ENCODE measurements at regions not wholly inside any gene's neighbourhood (a gene's known extent, or its start where the extent isn't known, plus 50 kb on each side); places are given as distances from the start of the nearest gene placed in this dataset.
"Not testable (repeated sequence)": the region's sequence is repeated elsewhere in the genome, so short reads cannot be mapped to it uniquely, and the experiment has no call there.

DNA sequence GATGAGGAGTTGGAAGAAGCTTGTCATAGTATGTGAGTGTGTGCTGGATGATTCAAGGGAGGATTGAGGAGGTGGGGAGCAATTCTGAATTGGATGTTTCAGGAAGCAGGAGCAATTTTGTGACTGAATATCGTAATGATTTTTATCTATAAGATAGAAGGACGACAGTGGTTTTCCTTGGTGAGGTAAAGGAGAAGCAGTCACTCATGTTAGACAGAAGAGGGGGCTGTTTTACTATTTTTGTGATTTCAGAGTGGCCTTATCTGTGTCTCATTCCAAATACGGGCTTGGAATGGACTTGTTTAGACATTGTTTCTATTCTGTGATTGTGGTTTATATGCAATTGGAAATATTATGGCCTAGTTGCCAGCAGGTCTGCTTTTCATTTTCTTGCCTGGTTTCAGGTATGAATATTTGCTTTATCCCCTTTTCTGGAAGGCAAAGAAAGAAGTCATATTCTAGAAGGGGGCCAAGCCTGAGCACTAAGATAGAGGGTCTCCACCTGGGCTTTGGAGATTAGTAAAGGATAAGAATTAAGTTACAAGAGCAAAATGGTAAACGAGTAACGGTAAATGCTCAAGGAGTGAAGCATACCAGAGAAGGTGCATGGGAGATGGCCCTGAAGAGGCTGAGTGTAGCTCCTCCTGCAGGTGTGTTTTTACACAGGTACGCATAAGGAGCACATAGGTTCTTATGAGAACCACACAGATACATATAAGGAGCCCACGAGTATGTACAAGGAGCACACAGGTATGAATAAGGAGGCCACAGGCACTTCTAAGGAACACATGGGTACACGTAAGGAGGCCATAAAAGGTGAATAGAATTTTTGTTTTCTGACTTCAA lies 124.6 kb upstream of the KCNAB1 start:
- H3K27ac ChIP-seq: no peak overlapping the region
- DNase-seq: no peak
- 48 to 52% (median 50%) methylated on average over 8 of the region's 8 CpGs for WGBS, 3 donors
- H3K4me3 ChIP-seq: no peak overlapping the region
- H3K9me3 ChIP-seq: no peaks in the 10 kb centered on the region
- H3K36me3 ChIP-seq: no peaks in the 10 kb centered on the region
- TF ChIP-seq EP300 (IDR thresholded peaks at IDR 0.05): no peak
- TF ChIP-seq, protein P1, sequence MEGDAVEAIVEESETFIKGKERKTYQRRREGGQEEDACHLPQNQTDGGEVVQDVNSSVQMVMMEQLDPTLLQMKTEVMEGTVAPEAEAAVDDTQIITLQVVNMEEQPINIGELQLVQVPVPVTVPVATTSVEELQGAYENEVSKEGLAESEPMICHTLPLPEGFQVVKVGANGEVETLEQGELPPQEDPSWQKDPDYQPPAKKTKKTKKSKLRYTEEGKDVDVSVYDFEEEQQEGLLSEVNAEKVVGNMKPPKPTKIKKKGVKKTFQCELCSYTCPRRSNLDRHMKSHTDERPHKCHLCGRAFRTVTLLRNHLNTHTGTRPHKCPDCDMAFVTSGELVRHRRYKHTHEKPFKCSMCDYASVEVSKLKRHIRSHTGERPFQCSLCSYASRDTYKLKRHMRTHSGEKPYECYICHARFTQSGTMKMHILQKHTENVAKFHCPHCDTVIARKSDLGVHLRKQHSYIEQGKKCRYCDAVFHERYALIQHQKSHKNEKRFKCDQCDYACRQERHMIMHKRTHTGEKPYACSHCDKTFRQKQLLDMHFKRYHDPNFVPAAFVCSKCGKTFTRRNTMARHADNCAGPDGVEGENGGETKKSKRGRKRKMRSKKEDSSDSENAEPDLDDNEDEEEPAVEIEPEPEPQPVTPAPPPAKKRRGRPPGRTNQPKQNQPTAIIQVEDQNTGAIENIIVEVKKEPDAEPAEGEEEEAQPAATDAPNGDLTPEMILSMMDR (IDR thresholded peaks at IDR 0.05): peak in 2 of 3 donors; percentile 19 to 26
- TF ChIP-seq POLR2A (IDR thresholded peaks at IDR 0.05): no peak
- intact Hi-C loops (cut with DNase I): no loop called here
- H3K4me1 ChIP-seq (ENCODE audit: insufficient read depth): no peaks in the 10 kb centered on the region
- H3K27me3 ChIP-seq: no peaks in the 10 kb centered on the region

DNA sequence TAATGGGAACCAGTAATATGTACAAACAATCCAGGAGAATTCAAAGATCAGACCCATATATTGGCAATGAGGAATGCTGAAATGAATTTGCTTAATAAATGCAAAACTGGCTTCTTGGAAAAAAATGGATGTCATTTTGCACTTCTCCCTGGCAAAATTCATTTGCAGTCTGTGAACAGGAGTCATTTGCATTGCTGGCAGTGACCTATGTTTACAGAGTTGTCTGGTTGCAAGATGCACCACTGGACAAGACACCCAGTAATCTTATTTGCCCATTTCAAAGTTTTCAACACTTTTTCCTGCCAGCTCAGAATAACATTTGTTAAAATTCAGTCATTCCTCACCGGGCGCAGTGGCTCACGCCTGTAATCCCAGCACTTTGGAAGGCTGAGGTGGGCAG lies 123.5 kb upstream of the KCNAB1 start:
- no peak overlapping the region for H3K4me3 ChIP-seq
- intact Hi-C loops (cut with DNase I): no loop called here
- H3K36me3 ChIP-seq: no peaks in the 10 kb centered on the region
- H3K9me3 ChIP-seq: no peaks in the 10 kb centered on the region
- no peaks in the 10 kb centered on the region for H3K4me1 ChIP-seq (ENCODE audit: insufficient read depth)
- H3K27ac ChIP-seq: no peak overlapping the region
- no peak for DNase-seq
- no peaks in the 10 kb centered on the region for H3K27me3 ChIP-seq
- 76 to 95% (median 91%) methylated on average over 3 of the region's 3 CpGs for WGBS, 3 donors
- no peak for TF ChIP-seq POLR2A (IDR thresholded peaks at IDR 0.05)
- TF ChIP-seq EP300 (IDR thresholded peaks at IDR 0.05): no peak
- TF ChIP-seq, protein P1 (IDR thresholded peaks at IDR 0.05): no peak

DNA sequence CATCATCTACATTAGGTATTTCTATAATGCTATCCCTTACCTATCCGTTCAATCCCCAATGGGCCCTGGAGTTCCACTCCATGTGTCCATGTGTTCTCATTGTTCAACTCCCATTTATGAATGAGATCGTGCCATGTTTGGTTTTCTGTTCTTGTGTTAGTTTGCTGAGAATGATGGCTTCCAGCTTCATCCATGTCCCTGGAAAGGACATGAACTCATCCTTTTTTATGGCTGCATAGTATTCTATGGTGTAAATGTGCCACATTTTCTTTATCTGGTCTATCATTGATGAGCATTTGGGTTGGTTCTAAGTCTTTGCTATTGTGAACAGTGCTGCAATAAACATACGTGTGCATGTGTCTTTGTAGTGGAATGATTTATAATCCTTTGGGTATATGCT lies 122.2 kb upstream of the KCNAB1 start:
- H3K4me3 ChIP-seq; H3K9me3 ChIP-seq; H3K4me1 ChIP-seq (ENCODE audit: insufficient read depth); H3K36me3 ChIP-seq; intact Hi-C loops (cut with DNase I); DNase-seq; H3K27ac ChIP-seq; H3K27me3 ChIP-seq: not testable (repeated sequence)
- WGBS, 3 donors: 91 to 97% (median 95%) methylated on average over 3 of the region's 3 CpGs

DNA sequence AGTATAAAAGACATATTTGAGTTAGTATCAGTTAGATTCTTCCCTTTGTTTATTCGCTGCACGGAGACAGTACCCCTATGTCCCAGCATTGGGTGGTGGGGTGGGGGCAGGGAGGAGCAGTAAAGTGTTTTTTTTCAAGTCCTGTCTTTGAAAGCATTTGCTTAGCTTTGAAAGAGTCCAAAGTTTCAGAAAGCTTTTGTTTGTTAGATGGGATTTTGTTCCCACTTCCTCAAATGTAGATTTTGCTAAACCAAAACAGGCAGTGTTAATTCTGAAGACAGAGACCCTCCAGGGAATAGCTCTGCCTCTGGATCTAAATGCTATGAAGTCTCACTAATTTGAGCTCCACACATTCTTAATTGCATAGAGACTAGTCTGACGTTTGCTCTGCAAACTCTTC lies 114.6 kb upstream of the KCNAB1 start:
- Histone ChIP-seq H3K4me3 (no peak overlapping the region), H3K36me3 (no peaks in the 10 kb centered on the region), H3K9me3 (no peaks in the 10 kb centered on the region), H3K4me1 (ENCODE audit: insufficient read depth) (no peaks in the 10 kb centered on the region), H3K27me3 (no peaks in the 10 kb centered on the region), H3K27ac (no peak overlapping the region)
- DNase-seq: no peak
- intact Hi-C loops (cut with DNase I): no loop called here
- no peak for TF ChIP-seq POLR2A (IDR thresholded peaks at IDR 0.05)
- TF ChIP-seq, protein P1 (IDR thresholded peaks at IDR 0.05): no peak
- no peak for TF ChIP-seq EP300 (IDR thresholded peaks at IDR 0.05)
- 42 to 62% (median 46%) methylated on average over 3 of the region's 3 CpGs for WGBS, 3 donors

DNA sequence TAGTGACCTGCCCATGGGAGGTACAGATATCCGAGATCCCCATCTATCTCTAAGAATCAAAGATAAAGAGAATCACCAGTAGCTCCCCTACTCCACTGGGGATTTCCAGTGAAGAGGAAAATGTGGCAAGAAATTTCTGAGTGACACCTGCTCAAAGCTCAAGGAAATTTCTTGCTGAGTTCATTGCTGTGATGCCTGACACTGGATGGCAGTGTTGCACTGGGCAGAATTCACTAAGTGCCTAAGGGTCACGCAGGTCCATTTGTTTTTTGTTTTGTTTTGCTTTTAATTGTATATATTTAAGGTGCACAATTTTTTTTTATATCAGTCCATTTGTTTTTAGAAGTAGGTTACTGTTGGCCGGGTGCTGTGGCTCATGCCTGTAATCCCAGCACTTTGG lies 109.5 kb upstream of the KCNAB1 start:
- no peak overlapping the region for H3K27ac ChIP-seq
- TF ChIP-seq, protein P1 (IDR thresholded peaks at IDR 0.05): no peak
- TF ChIP-seq EP300 (IDR thresholded peaks at IDR 0.05): no peak
- TF ChIP-seq POLR2A (IDR thresholded peaks at IDR 0.05): no peak
- no peaks in the 10 kb centered on the region for H3K27me3 ChIP-seq
- H3K9me3 ChIP-seq: no peaks in the 10 kb centered on the region
- H3K36me3 ChIP-seq: no peaks in the 10 kb centered on the region
- no peak overlapping the region for H3K4me3 ChIP-seq
- intact Hi-C loops (cut with DNase I): no loop called here
- WGBS, 3 donors: 30 to 43% (median 36%) methylated on average over 3 of the region's 3 CpGs
- DNase-seq: no peak
- H3K4me1 ChIP-seq (ENCODE audit: insufficient read depth): no peaks in the 10 kb centered on the region
